ENCODE measurements at regions not wholly inside any gene's neighbourhood (a gene's known extent, or its start where the extent isn't known, plus 50 kb on each side); places are given as distances from the start of the nearest gene placed in this dataset.
"Not testable (repeated sequence)": the region's sequence is repeated elsewhere in the genome, so short reads cannot be mapped to it uniquely, and the experiment has no call there.

GRCh38 chr7:106357675-106358074 lies 72.9 kb upstream of the NAMPT start:
- Histone ChIP-seq H3K4me3 (ENCODE audit: low read length) (no peak overlapping the region), H3K4me1 (ENCODE audit: control insufficient read depth, insufficient read depth, low read length) (no peaks in the 10 kb centered on the region), H3K4me2 (ENCODE audit: low read length) (no peak overlapping the region), H3K9me3 (replicated peaks; ENCODE audit: low read length) (no peaks in the 10 kb centered on the region), H3K27me3 (ENCODE audit: control insufficient read depth, insufficient read depth, low read length) (peaks cover 23% of the 10 kb centered on the region), H3K36me3 (ENCODE audit: insufficient read depth, low read length) (no peaks in the 10 kb centered on the region), H3K9ac (ENCODE audit: low read depth, low read length) (no peak overlapping the region)

- Histone ChIP-seq H3K27me3 (ENCODE audit: control insufficient read depth, insufficient read depth, low read length) (peaks cover 23% of the 10 kb centered on the region), H3K9ac (ENCODE audit: low read depth, low read length) (no peak overlapping the region), H3K36me3 (ENCODE audit: insufficient read depth, low read length) (no peaks in the 10 kb centered on the region), H3K4me3 (ENCODE audit: low read length) (no peak overlapping the region), H3K4me2 (ENCODE audit: low read length) (no peak overlapping the region), H3K9me3 (replicated peaks; ENCODE audit: low read length) (peaks cover 9% of the 10 kb centered on the region), H3K4me1 (ENCODE audit: control insufficient read depth, insufficient read depth, low read length) (no peaks in the 10 kb centered on the region)
Observed at GRCh38 chr7:106354822-106355221, 70.0 kb upstream of the NAMPT start.

- Histone ChIP-seq H3K36me3 (ENCODE audit: insufficient read depth, low read length) (no peaks in the 10 kb centered on the region), H3K4me3 (ENCODE audit: low read length) (no peak overlapping the region), H3K4me2 (ENCODE audit: low read length) (no peak overlapping the region), H3K4me1 (ENCODE audit: control insufficient read depth, insufficient read depth, low read length) (no peaks in the 10 kb centered on the region), H3K9ac (ENCODE audit: low read depth, low read length) (no peak overlapping the region), H3K27me3 (ENCODE audit: control insufficient read depth, insufficient read depth, low read length) (peaks cover 16% of the 10 kb centered on the region), H3K9me3 (replicated peaks; ENCODE audit: low read length) (peaks cover 9% of the 10 kb centered on the region)
Observed at GRCh38 chr7:106353944-106354343, 69.2 kb upstream of the NAMPT start.

- Histone ChIP-seq H3K4me1 (ENCODE audit: control insufficient read depth, insufficient read depth, low read length) (peaks cover 20% of the 10 kb centered on the region), H3K4me3 (ENCODE audit: low read length) (no peak overlapping the region), H3K4me2 (ENCODE audit: low read length) (no peak overlapping the region), H3K36me3 (ENCODE audit: insufficient read depth, low read length) (no peaks in the 10 kb centered on the region), H3K9ac (ENCODE audit: low read depth, low read length) (no peak overlapping the region), H3K9me3 (replicated peaks; ENCODE audit: low read length) (peaks cover 13% of the 10 kb centered on the region), H3K27me3 (ENCODE audit: control insufficient read depth, insufficient read depth, low read length) (no peaks in the 10 kb centered on the region)
Observed at GRCh38 chr7:106348231-106348630, 63.4 kb upstream of the NAMPT start.

- Histone ChIP-seq H3K36me3 (ENCODE audit: insufficient read depth, low read length) (no peaks in the 10 kb centered on the region), H3K4me2 (ENCODE audit: low read length) (no peak overlapping the region), H3K4me1 (ENCODE audit: control insufficient read depth, insufficient read depth, low read length) (peaks cover 20% of the 10 kb centered on the region), H3K9me3 (replicated peaks; ENCODE audit: low read length) (peaks cover 16% of the 10 kb centered on the region), H3K27me3 (ENCODE audit: control insufficient read depth, insufficient read depth, low read length) (no peaks in the 10 kb centered on the region), H3K4me3 (ENCODE audit: low read length) (no peak overlapping the region), H3K9ac (ENCODE audit: low read depth, low read length) (no peak overlapping the region)
Observed at GRCh38 chr7:106347229-106347833, 62.5 kb upstream of the NAMPT start.

- no peaks in the 10 kb centered on the region for H3K27me3 ChIP-seq (ENCODE audit: control insufficient read depth, insufficient read depth, low read length)
- H3K36me3 ChIP-seq (ENCODE audit: insufficient read depth, low read length), result no peaks in the 10 kb centered on the region
- peak overlapping the region; percentile 59 for H3K4me2 ChIP-seq (ENCODE audit: low read length)
- H3K4me3 ChIP-seq (ENCODE audit: low read length), result no peak overlapping the region
- peaks cover 20% of the 10 kb centered on the region for H3K4me1 ChIP-seq (ENCODE audit: control insufficient read depth, insufficient read depth, low read length)
- H3K9ac ChIP-seq (ENCODE audit: low read depth, low read length), result peak overlapping the region; percentile 29
- H3K9me3 ChIP-seq (replicated peaks; ENCODE audit: low read length), result peaks cover 22% of the 10 kb centered on the region
Observed at GRCh38 chr7:106346678-106347217, 62.0 kb upstream of the NAMPT start.

GRCh38 chr7:106346167-106346677 lies 61.4 kb upstream of the NAMPT start:
- H3K9me3 ChIP-seq (replicated peaks; ENCODE audit: low read length), result peaks cover 23% of the 10 kb centered on the region
- peaks cover 20% of the 10 kb centered on the region for H3K4me1 ChIP-seq (ENCODE audit: control insufficient read depth, insufficient read depth, low read length)
- H3K4me2 ChIP-seq (ENCODE audit: low read length), result peak overlapping the region; percentile 59
- H3K4me3 ChIP-seq (ENCODE audit: low read length), result no peak overlapping the region
- H3K9ac ChIP-seq (ENCODE audit: low read depth, low read length), result peak overlapping the region; percentile 29
- H3K36me3 ChIP-seq (ENCODE audit: insufficient read depth, low read length), result no peaks in the 10 kb centered on the region
- no peaks in the 10 kb centered on the region for H3K27me3 ChIP-seq (ENCODE audit: control insufficient read depth, insufficient read depth, low read length)

GRCh38 chr7:106345421-106346166 lies 60.8 kb upstream of the NAMPT start:
- Histone ChIP-seq H3K36me3 (ENCODE audit: insufficient read depth, low read length) (no peaks in the 10 kb centered on the region), H3K4me3 (ENCODE audit: low read length) (no peak overlapping the region), H3K9ac (ENCODE audit: low read depth, low read length) (peak overlapping the region; percentile 29), H3K4me1 (ENCODE audit: control insufficient read depth, insufficient read depth, low read length) (peaks cover 20% of the 10 kb centered on the region), H3K4me2 (ENCODE audit: low read length) (peak overlapping the region; percentile 59), H3K9me3 (replicated peaks; ENCODE audit: low read length) (peaks cover 22% of the 10 kb centered on the region), H3K27me3 (ENCODE audit: control insufficient read depth, insufficient read depth, low read length) (no peaks in the 10 kb centered on the region)

GRCh38 chr7:106344861-106345260 lies 60.1 kb upstream of the NAMPT start:
- Histone ChIP-seq H3K9me3 (replicated peaks; ENCODE audit: low read length) (peaks cover 14% of the 10 kb centered on the region), H3K27me3 (ENCODE audit: control insufficient read depth, insufficient read depth, low read length) (no peaks in the 10 kb centered on the region), H3K4me2 (ENCODE audit: low read length) (no peak overlapping the region), H3K4me1 (ENCODE audit: control insufficient read depth, insufficient read depth, low read length) (peaks cover 20% of the 10 kb centered on the region), H3K4me3 (ENCODE audit: low read length) (no peak overlapping the region), H3K9ac (ENCODE audit: low read depth, low read length) (no peak overlapping the region), H3K36me3 (ENCODE audit: insufficient read depth, low read length) (no peaks in the 10 kb centered on the region)

GRCh38 chr7:106344211-106344610 lies 59.4 kb upstream of the NAMPT start:
- Histone ChIP-seq H3K9me3 (replicated peaks; ENCODE audit: low read length) (peaks cover 14% of the 10 kb centered on the region), H3K4me1 (ENCODE audit: control insufficient read depth, insufficient read depth, low read length) (peaks cover 20% of the 10 kb centered on the region), H3K4me2 (ENCODE audit: low read length) (no peak overlapping the region), H3K27me3 (ENCODE audit: control insufficient read depth, insufficient read depth, low read length) (no peaks in the 10 kb centered on the region), H3K36me3 (ENCODE audit: insufficient read depth, low read length) (no peaks in the 10 kb centered on the region), H3K4me3 (ENCODE audit: low read length) (no peak overlapping the region), H3K9ac (ENCODE audit: low read depth, low read length) (no peak overlapping the region)

- not testable (repeated sequence) for H3K36me3 ChIP-seq (ENCODE audit: insufficient read depth, low read length); H3K4me3 ChIP-seq (ENCODE audit: low read length); H3K9ac ChIP-seq (ENCODE audit: low read depth, low read length); H3K27me3 ChIP-seq (ENCODE audit: control insufficient read depth, insufficient read depth, low read length); H3K4me2 ChIP-seq (ENCODE audit: low read length)
- Histone ChIP-seq H3K4me1 (ENCODE audit: control insufficient read depth, insufficient read depth, low read length) (peaks cover 18% of the 10 kb centered on the region), H3K9me3 (replicated peaks; ENCODE audit: low read length) (peaks cover 12% of the 10 kb centered on the region)
Observed at GRCh38 chr7:106342049-106342448, 57.3 kb upstream of the NAMPT start.
